Ureter (tissue), 1 donor: ENCODE measurements at regions not wholly inside any gene's neighbourhood (a gene's known extent, or its start where the extent isn't known, plus 50 kb on each side); places are given as distances from the start of the nearest gene placed in this dataset.
"Not testable (repeated sequence)": the region's sequence is repeated elsewhere in the genome, so short reads cannot be mapped to it uniquely, and the experiment has no call there.

Source experiments
- DNase-seq: peaks from one replicate; pipeline ENCODE4 v3.0.0-alpha.2; 2020; ENCODE audit warnings: low spot score
- donor health status: DM: yes; HTN: yes; CAD: no.

GRCh38 chr2:145546091-145546490 is 1026.2 kb upstream of the ZEB2 start:
- DNase-seq = no peak

- no peak for DNase-seq
These were observed 1023.9 kb upstream of the ZEB2 start for GRCh38 chr2:145543856-145544255.

- DNase-seq = no peak
These were observed 1023.2 kb upstream of the ZEB2 start for GRCh38 chr2:145543155-145543554.

- DNase-seq = no peak
These were observed 1021.1 kb upstream of the ZEB2 start for GRCh38 chr2:145541028-145541427.

DNA sequence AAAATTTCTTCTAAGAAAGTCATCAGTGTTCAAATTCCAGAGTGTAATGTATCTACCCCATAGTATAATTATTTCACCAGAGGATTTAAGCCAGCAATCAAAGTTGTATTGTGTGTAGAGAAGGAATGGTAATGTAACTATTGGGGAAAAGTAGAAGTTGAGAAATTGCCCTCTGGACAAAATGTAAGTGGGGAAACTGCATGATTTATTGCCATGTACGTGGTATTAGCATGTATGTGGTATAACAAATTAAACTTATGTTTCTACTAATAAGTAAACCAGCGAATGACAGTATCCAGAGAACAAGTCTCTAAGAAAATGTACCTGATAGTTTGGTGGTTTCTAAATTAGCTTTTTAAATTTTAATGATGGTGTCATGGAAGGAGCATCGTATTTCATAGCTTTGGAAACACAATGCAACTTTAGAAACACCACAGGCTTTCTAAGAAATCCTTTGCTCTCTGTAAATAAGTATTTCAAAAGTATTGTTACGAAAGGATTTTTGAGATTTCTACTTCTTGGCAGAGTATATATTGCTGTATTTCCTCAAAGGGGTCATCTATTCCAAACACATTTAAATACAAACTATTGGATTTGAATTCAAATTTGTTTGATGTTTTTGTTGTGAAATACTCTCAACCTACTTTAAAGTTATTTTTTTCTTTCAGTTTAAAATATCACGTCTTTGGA is 1018.9 kb upstream of the ZEB2 start:
- DNase-seq = no peak

GRCh38 chr2:145530653-145531052 is 1010.7 kb upstream of the ZEB2 start:
- no peak for DNase-seq

DNA sequence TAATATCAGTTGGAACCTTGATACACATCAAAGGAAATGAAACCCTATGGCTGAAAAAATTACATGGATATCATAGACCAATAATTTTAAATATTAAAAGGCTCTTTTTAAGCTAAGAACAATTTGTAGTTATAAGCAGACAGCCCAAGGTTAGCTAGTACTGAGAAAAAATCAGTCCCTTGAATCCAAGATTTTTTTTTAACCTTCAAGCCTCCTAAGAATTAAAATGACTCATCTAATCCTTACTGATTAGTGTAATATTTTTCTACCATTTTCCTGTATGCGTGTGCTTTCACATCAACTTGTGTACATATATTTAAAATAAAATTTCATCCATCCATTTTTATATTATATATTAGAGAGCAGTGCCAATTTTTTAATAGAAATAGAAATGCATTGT is 1004.9 kb upstream of the ZEB2 start:
- DNase-seq = no peak

DNA sequence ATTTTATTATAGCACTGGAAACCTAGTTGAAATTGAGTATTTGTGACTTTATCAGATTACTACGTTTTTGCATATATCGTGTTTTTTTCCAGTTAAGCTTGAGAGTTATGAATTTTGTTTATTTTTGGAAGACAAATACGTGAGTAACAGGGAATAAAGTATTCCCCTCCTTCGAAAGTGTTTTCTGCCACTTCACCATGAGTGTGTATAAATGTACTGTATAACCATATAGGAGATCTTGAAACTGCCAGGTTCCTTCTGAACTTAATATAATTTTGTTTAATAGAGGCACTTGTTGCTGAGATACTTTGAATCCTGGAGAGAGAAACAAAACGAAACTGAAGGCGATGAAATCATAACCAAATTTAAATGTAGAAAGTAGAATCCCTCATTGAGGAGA is 1004.4 kb upstream of the ZEB2 start:
- no peak for DNase-seq

GRCh38 chr2:145519254-145519653 is 999.3 kb upstream of the ZEB2 start:
- not testable (repeated sequence) for DNase-seq

DNA sequence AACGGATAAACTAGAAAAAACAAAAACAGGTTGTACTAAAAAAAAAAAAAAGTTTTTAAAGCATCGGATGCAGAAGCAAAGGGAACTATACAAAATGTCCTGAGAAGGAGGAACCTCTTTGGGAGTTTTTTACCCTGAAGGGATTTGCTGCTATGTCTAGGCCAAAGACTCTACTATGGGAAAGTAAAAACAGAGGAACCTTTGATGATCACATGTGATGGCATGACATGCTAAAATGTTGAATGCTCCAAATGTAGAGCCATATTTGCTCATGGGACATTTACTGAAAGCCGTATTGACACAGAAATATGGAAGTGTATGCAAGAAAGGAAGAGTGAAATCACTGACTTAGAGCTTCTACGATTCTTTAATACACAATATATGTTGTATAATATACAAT is 992.0 kb upstream of the ZEB2 start:
- no peak for DNase-seq

DNA sequence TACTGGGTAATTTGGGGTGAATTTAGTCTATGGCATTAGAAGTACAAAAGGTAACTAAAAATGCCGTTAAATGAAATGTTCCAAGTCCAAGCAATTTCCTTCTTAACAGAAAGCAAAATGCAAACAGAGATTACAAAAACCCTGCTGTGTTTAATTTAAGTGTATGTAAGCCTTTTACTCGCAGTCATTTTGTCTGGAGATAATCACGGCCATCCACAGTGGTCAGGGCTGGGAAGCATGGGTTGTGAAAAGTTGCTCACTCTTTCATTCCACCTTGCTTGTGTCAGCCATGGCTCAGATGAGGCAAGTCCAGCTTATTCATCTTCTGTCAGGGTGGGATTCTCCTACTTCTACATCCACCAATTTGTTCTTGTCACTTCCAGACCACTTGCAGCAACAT is 983.6 kb upstream of the ZEB2 start:
- no peak for DNase-seq

- no peak for DNase-seq
These were observed 982.0 kb upstream of the ZEB2 start for GRCh38 chr2:145501920-145502319.

GRCh38 chr2:145495590-145495989 is 975.7 kb upstream of the ZEB2 start:
- DNase-seq = no peak

- no peak for DNase-seq
These were observed 974.5 kb upstream of the ZEB2 start for GRCh38 chr2:145494441-145494840.

GRCh38 chr2:145488571-145488970 is 968.7 kb upstream of the ZEB2 start:
- DNase-seq = no peak

GRCh38 chr2:145484448-145485097 is 964.7 kb upstream of the ZEB2 start:
- no peak for DNase-seq

DNA sequence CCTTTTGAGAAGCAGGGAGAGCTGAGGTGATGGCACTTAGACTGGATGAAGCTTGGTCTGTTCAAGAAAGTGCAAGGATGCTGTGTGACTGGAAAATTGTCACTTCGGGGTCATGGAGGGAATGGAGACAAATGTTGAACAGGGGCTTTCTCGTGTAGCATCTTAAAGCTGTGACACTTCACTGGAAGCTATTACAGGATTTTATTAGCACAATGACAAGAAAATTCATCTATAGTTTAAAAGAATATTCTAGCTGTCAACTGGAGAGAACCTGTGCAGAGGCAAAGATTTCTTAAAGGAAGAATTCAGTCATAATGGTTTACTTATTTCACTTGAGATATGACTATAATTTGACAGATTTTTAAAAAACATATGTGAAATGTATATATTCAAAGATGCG is 963.9 kb upstream of the ZEB2 start:
- no peak for DNase-seq

GRCh38 chr2:145481334-145481922 is 961.5 kb upstream of the ZEB2 start:
- no peak for DNase-seq

DNA sequence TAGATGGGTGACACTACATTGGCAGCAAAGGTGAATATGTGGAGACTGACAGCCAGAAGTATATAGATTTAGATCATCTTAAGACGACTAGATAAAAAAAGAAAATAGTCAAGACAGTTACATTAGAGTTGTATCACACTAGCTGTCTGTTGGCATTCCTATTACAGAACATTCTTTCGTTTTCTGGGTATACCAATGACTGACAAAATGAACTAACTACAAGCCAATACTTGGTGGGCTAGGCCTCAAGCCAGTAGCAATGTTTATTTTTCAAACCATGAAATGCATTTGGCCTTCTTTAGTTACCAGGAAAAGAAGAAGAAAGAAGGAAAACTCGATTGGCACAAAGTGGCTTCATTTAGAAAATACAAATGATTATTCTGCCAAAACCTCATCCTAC is 944.9 kb upstream of the ZEB2 start:
- no peak for DNase-seq

- DNase-seq = no peak
These were observed 940.2 kb upstream of the ZEB2 start for GRCh38 chr2:145460112-145460511.

- no peak for DNase-seq
These were observed 911.4 kb upstream of the ZEB2 start for GRCh38 chr2:145431181-145431951.

- no peak for DNase-seq
These were observed 903.9 kb upstream of the ZEB2 start for GRCh38 chr2:145423809-145424208.

DNA sequence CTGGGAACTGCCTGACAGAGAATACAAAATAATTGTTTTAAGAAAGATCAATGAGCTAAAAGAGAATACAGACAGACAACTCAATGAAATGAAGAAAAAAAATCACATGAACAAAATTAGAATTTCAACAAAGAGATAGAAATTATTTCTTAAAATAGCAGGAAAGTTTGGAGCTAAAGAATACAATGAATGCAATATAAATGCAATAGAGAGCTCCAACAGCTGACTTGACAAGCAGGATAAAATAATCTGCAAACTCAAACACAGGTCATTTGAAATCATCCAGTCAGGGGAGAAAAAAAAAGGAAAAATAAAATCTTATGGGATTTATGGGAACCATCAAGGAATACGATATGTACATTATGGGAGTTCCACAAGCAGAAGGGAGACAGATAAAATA is 902.7 kb upstream of the ZEB2 start:
- DNase-seq = no peak
